Large intestine (tissue), 3 donors: ENCODE measurements at regions not wholly inside any gene's neighbourhood (a gene's known extent, or its start where the extent isn't known, plus 50 kb on each side); places are given as distances from the start of the nearest gene placed in this dataset.

Experiments used
- DNase-seq, 2 donors: peaks; one replicate each; pipeline versions ENCODE4 v3.0.0 to v3.0.0-alpha.2; 2013
- H3K27ac ChIP-seq: one replicate; pipeline ENCODE4 v1.5.1; 2013; ENCODE audit warnings: low read length
- H3K27me3 ChIP-seq: 2 replicates; pipeline ENCODE4 v1.6.1; 2013; ENCODE audit warnings: low read length; ENCODE audit not compliant: control insufficient read depth, insufficient read depth
- H3K36me3 ChIP-seq: 2 replicates; pipeline ENCODE4 v1.6.1; 2013; ENCODE audit warnings: low read length; ENCODE audit not compliant: control insufficient read depth, insufficient read depth
- H3K4me1 ChIP-seq: one replicate; pipeline ENCODE4 v1.6.1; 2013; ENCODE audit warnings: low read length; ENCODE audit not compliant: control insufficient read depth, insufficient read depth
- H3K4me3 ChIP-seq: one replicate; pipeline ENCODE4 v1.5.1; 2013; ENCODE audit warnings: low read length
- H3K9me3 ChIP-seq: one replicate; pipeline ENCODE4 v1.6.1; 2013; ENCODE audit warnings: mild to moderate bottlenecking, low read depth, low read length, moderate library complexity; ENCODE audit not compliant: control insufficient read depth
- WGBS: methylation state at CpG from one replicate; pipeline ENCODE4 v1.1.5; 2013; ENCODE audit warnings: low lambda C conversion rate; ENCODE audit not compliant: insufficient coverage; 5-methylcytosine and 5-hydroxymethylcytosine counted together

DNA sequence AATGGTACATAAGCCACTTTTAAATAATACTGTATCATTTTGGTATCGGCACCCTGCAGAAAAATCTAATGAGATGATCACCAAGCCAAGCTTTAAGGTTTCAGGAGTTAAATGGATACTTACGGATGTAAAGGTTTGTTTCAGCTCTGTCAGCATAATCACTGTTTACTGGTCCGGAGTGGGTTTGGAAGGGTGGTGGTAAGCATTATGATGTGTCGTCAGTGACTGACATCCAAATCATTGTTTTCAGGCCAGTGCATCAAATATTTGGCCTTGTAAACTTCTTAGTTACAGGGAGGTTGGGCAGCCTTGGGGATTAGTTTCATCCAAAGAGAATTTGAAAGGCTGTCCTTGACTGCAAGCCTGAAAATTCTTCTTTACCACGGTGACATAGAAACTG is 50.0 kb upstream of the ATL2 start:
- DNase-seq, result no peak
- no CpG with 5 or more reads among the region's 5 CpGs for WGBS
- peaks cover 4% of the 10 kb centered on the region for H3K4me1 ChIP-seq

More for the DNA sequence above, 50.0 kb upstream of the ATL2 start:
- H3K9me3 ChIP-seq, result no peaks in the 10 kb centered on the region
- no peak overlapping the region for H3K4me3 ChIP-seq
- no peak overlapping the region for H3K27ac ChIP-seq
- no peaks in the 10 kb centered on the region for H3K27me3 ChIP-seq
- H3K36me3 ChIP-seq, result no peaks in the 10 kb centered on the region
